Right ventricle myocardium inferior (tissue), 1 donor: ENCODE measurements at regions not wholly inside any gene's neighbourhood (a gene's known extent, or its start where the extent isn't known, plus 50 kb on each side); places are given as distances from the start of the nearest gene placed in this dataset.
A peak's percentile ranks its signal among the peaks of the same experiment; 100 is the strongest.

ENCODE experiments used
- ATAC-seq: fragments of 200-7000 bp; cut with Tn5 transposase; one replicate; pipeline ENCODE4 v1.9.1; 2020; ENCODE audit warnings: mild to moderate bottlenecking, moderate library complexity
- DNase-seq: peaks from one replicate; pipeline ENCODE4 v3.0.0; 2021; ENCODE audit errors: missing footprints
- intact Hi-C: fragments of 100-400 bp; cut with DNase I; formaldehyde crosslinking; loops from one replicate; pipeline ENCODE4 v1.11.0; 2022
- donor health status: DM: no; HTN: yes; CAD: no; lungs with severe emphysema.

DNA sequence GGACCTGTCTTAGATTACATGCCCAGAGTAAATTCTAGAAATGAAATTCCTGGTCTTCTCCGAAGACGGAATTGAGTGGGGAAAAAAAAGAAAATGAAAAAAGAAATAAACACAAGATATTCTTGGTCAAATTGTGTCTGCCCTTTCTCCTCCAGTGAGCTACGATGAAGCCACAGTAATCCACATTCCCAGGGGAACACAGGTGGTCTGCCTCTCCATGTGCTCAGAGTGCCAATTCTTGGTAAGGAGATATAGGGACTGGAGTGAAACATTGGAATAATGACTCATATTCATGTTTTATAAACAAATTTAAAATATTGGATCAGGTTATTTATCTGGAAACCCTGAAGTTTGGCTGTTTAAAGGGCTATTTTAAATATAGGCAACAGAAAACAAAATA is 54.2 kb upstream of the MGST2 start:
- DNase-seq = no peak

GRCh38 chr4:139609647-139610046 is 53.6 kb upstream of the SETD7 start:
- DNase-seq (no peak), ATAC-seq (no peak)
- intact Hi-C loops = no loop called here

More for the DNA sequence above, 54.2 kb upstream of the MGST2 start:
- ATAC-seq = no peak
- intact Hi-C loops = no loop called here

DNA sequence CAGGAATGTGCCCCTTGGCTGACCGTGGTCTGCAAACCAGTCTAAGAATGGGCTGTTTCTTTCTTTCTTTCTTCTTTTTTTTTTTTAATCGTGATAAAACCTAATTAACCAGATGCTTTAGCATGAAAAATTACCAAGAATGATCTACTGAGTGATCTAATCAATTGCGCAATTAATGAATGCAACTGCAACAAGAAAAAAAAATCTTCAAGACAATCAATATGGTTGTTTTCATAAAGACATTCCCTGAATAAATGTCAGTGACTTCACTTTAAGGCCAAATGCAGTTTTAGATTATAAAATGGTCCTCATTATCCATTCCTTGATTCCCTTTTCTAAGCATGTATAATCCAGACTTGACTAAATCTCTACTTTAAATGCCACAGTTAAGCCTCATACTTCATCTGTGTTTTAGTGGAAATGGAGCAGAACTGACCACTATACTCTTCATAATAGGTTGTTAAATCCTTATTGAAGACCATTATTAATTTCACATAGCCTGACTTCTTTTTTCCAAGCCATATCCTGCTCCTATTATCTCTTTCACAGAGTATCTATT is 51.6 kb upstream of the SETD7 start:
- no peak for DNase-seq
- intact Hi-C loops = no loop called here
- no peak for ATAC-seq

DNA sequence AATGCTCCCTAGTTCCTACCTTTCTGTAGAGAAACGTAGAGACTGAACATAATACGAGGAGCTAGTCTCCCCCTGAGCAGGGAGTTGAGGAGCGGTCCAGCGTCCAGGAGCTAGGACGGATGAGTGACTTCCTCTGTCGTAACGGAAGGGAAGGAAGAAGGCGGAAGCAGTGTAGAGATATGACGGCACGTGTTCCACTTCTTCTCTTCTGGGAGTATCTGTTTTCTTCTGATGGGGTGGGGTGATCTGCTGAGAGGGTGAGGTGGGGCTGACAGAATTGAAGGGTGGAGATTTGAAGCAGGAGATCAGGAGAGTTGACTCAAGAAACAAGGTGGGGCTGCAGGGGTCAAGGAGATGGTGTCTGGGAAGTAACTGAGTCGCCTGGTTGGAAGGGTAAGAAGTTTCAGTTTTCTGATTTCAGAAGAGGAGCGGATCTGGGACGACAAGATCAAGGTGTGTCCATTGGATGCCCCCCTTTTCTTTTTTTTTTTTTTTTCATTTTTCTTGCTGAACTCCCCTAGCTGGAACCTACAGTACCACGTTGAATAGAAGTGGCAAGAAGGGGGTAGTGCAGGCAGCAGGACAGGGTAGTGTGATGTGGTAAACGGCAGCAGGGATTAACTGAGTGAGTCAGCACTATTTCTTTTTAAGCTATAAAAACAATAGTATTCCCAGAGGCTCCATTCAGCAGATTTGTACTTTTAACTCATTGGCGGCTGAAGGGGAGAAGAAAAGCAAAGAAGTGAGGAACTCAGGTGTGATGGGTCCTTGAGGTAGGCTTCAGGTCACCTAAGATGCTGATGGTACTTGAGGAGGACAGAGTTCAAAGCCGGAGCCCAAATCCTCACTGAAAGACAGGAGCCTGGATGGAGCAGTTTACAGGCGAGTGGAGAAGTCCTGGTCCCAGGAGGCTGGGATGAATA is 50.8 kb upstream of the SETD7 start:
- intact Hi-C loops = no loop called here
- DNase-seq (no peak), ATAC-seq (peak; percentile 73)

DNA sequence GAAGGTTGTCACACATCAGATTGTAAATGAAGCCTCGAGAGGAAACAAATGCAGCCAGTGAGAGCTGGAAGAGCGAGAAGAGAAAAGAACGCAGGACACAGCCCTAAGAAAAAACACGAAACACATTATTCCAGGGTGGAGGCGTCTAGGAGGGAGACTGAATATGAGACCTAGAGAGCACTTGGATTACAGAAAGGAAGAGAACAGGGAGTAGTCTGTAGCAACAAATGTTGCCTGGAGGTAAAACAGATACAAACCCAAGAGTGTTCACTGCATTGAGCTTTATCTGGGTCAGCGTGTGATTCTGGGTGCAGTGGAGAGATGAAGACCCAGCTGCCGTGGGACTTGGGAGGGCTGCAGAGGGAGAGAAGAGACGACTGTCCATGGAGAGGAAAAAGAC is 50.1 kb upstream of the SETD7 start:
- DNase-seq (no peak), ATAC-seq (no peak)
- intact Hi-C loops = no loop called here
